ENCODE measurements at regions not wholly inside any gene's neighbourhood (a gene's known extent, or its start where the extent isn't known, plus 50 kb on each side); places are given as distances from the start of the nearest gene placed in this dataset.
"Not testable (repeated sequence)": the region's sequence is repeated elsewhere in the genome, so short reads cannot be mapped to it uniquely, and the experiment has no call there.

DNA sequence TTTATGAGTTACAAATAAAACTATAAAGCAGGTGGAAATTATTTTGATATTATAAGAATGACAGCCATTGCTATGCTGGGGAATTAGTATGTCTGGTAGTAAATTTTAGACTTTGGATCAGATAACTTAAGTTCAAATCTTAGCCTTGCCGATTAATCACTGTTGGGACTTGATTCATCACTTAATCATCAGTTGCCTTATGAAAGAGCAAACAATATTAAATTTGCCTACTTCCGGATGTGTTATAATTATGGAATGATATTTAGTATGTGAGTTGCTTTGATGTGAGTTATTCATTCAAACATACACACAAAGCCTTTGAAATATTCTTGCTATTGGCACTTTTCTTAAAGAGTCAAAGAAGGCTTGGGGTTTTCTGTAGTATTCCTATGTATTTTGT, 717.7 kb downstream of the BRINP1 start:
- no peak for DNase-seq (ENCODE audit: low read depth)

DNA sequence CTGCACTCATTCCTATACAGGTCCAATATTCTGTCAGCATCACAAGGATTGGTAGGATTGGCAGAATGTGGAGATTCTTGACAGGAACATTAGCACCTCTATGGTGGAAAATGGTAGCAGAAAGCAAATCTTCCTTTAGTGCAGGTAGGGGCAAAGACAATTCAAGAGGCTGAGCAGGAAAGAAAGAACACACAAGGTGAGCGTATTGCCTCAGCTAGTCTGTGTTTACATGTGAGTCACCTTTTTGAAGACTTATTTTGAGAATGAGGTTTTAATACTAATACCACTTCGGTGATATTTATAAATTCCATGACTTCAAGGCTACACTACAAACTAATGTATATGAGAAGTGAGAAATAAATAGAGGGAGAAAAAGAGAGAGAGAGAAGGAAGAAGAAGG, 717.0 kb downstream of the BRINP1 start:
- DNase-seq (ENCODE audit: low read depth): no peak

DNA sequence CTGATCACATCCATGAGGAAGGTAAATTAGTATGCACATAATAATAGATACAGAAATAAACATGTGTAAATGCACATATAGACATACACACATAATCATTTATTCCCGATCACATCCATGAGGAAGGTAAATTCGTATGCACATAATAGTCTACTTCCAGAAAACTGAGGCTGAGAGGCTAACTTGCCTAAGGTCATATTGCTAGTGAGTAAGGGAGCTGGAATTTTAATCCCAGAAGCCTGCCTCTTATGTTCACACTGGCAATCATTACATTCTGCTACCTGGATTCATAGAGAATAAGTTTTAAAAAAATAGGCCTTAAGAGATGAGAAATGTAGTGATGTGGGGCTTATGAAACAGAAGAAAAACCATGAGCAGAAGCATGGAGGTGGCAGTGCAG, 716.3 kb downstream of the BRINP1 start:
- no peak for DNase-seq (ENCODE audit: low read depth)

DNA sequence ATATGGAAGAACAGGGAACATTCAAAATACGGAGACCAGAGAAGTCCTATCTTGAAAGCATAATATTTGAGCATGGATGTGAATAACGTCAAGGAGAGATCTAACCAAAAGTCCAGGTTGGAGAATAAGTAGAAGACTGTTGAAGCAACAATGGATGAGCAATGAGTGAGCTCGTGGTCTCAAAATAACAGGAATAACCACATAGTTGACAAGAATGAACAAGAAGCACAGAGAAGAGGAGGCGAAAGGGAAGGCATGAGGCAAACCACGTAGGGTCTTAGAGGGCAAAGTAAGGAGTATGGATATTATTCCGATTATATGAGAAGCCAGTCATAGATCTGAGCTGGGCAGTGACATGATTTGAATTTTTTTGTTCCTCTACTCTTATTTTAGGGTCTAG, 710.2 kb downstream of the BRINP1 start:
- no peak for DNase-seq (ENCODE audit: low read depth)

DNA sequence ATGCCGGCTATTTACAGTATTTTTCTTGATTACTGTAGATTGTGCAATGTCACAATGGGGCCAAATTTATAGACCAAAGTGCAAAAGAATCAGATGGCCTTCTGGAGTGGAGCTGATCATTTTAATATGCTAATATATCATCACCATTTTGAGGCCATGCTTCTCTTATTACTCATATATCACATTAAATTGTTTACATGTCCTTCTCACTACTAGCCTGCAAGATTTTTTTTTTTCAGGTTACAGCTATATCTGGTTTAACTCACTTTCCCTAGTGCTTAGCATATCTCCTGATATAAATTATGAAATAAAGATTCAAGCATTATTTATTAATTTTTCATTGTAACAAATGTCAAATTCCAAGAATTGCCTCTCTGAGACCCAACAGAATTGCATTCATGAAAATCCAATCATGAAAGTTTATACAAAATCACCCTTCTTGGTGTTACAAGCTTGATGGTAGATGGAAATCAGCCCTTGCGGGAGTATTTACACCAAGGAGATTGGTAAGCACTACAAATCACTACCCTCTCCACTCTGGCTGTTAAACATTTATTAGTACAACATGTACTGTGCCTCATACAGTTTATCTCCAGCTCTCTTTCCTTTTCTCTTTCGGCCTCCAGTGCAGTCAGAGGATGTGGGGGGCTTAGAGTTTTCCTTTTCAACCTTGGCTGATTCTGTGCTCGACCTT, 703.9 kb downstream of the BRINP1 start:
- no peak for DNase-seq (ENCODE audit: low read depth)

DNA sequence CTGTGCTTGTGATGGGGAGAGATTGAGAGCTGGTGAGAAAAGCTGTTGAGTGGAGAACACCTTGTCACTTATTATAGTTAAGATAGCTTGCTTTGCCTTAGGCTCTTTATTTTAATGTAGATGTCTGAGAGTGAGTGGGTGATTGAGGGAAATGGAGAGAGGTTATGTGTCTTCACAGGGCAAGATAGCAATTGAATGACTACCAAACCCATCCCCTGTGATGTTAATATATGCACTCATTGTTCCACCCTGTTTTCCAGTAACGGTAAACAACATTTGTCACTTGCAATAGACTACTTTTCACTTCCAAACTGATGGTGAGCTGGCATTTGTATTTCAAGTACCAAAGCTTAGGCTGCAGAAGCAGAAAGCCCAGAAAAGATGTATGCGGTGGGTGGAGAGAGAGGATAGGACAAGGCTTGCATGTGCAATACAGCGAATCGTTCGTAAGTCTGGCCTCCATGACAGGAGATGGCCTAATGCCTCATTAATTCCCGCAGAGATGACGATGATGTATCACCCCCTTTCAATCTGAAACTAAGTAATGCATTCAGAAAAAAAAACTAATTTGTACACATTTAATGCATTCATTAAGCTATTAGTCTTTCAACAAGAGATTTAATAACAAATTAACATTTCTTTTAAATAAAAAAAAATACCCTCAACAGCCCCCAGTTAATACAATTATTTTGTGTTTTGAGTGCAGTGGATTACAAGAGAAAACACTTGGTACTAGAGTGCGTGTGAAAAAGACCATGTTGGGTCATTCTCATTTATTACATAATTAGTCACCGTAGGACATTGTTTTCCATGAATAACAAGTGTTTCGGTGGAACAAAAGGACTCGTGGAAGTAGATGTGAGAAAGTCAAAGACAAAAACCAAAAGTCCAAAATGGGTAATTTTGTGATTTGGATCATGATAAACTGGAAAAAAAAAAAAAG, 699.0 kb downstream of the BRINP1 start:
- DNase-seq (ENCODE audit: low read depth): no peak

DNA sequence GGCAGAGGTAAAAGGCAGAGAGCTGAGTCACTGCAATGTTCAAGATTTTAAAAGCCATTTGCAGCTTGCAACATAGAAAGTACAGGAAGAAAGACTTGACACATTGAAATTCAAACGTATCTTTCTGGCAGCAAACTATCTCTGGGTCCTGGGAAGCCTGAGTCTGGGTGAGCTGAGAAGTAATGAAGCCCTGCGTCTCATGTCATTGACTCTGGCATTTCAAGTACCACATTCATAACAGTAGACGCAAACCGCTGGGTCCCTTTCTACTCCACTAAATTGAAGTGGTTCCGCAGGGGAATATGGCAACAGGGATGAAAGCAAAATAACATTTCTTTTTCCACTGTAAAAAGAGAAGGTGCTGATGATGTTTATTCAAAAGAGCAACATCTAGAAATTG, 694.3 kb downstream of the BRINP1 start:
- DNase-seq (ENCODE audit: low read depth): no peak

DNA sequence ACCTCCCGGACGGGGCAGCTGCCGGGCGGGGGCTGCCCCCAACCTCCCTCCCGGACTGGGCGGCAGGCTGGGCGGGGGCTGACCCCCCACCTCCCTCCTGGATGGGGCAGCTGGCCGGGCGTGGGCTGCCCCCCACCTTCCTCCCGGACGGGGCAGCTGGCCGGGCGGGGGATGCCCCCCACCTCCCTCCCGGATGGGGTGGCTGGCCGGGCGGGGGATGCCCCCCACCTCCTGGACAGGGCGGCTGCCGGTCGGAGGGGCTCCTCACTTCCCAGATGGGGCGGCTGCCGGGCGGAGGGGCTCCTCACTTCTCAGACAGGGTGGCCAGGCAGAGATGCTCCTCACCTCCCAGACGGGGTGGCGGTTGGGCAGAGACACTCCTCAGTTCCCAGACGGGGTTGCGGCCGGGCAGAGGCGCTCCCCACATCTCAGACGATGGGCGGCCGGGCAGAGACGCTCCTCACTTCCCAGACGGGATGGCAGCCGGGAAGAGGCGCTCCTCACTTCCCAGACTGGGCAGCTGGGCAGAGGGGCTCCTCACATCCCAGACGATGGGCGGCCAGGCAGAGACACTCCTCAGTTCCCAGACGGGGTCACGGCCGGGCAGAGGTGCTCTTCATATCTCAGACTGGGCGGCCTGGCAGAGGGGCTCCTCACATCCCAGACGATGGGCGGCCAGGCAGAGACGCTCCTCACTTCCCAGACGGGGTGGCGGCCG, 691.1 kb downstream of the BRINP1 start:
- not testable (repeated sequence) for DNase-seq (ENCODE audit: low read depth)

DNA sequence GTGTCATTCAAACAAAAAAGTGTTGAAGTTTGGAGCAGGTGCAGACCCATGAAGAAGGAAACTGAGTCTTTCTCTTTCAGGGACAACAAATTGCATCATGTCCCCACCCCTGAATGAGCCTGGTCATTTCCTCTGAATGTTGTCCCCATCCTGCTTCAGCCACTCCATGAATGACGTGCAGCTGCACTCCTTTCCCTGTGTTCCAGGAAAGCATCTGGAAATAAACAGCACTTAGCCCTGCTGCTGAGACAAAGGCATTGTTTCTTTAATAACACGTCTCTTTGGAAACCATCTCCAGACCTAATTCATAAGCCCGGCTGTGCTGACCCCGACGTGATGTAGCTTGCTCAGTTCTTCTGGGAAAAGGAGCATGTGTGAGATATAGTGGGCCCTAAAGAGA, 682.3 kb downstream of the BRINP1 start:
- DNase-seq (ENCODE audit: low read depth): no peak

DNA sequence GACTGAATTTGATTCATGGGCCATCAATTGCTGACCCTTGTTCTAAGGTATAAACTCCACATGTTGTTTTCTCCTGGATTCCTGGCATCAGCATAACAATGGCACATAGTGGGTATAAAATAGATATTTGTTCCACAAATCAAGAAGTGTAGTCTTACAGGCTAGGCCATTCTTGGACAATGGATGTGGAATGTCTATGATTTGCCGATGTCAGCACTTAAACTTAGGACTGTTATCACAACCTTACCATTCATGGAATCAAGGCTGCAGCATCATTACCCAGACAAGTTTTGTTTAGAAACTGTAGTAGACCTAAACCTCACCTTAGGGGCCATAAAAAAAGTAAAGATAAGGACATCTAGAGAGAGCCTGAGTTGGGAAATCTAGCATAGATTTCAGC, 680.0 kb downstream of the BRINP1 start:
- DNase-seq (ENCODE audit: low read depth): no peak

DNA sequence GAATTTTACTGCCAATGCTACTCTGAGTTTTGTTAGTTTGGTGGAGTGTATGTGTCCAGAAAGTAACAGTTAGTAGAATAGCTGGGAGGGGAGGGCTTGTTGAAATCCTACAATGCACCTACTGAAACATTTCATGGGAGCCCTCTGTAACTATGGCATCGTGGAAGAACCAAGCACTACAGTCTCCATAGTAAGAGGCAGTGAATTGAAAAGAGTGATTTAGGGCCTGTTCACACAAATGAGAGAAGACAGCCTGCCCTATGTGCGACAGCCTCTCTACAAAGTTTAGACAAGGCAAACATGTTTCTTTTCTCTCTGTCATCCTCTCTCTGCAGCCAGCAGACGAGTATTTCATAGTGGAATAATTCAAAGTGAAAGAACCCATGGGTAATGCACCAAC, 676.6 kb downstream of the BRINP1 start:
- DNase-seq (ENCODE audit: low read depth): no peak

DNA sequence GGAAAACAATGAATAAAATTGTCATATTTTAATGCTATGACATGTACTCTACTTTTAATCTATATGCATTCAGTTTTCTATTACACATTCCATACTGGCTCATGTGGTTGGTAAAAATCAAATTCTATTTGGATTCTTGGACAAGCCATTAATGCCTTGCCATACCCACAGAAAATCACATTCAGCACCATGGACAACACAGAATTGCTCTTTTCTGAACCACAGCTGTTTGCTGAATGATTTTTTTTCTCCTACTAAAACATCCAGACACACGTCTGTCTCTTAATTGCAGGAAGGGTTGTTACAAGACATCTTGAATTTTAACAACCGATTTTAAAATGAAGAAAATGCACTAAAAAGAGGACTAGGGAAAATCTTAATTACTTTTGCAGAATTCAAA, 675.6 kb downstream of the BRINP1 start:
- no peak for DNase-seq (ENCODE audit: low read depth)

DNA sequence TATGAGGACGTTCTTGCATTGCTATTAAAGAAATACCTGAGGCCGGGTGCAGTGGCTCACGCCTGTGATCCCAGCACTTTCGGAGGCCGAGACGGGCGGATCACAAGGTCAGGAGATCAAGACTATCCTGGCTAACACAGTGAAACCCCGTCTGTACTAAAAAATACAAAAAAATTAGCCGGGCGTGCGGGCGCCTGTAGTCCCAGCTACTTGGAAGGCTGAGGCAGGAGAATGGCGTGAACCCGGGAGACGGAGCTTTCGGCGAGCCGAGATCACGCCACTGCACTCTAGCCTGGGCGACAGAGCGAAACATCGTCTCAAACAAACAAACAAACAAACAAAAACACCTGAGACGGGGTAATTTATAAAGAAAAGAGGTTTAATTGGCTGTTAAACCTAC, 674.0 kb downstream of the BRINP1 start:
- DNase-seq (ENCODE audit: low read depth): not testable (repeated sequence)

DNA sequence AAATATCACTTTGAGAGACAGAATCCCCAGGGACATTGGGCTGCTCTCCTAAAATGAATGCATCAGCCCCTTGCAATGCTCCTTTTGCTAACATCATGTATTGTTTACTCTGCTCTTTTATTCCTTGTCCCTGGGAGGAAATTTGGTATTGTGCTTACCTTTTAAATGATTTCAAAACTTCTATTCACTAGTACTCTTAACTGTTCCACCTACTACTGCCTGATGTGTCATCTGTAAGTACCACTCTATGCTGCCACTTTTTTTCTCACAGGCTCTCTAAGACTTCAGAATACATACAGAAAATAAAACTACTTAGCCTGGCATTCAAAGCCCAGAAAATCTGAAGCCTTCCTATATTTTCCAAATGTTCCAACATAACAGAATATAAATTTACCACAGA, 667.2 kb downstream of the BRINP1 start:
- no peak for DNase-seq (ENCODE audit: low read depth)

DNA sequence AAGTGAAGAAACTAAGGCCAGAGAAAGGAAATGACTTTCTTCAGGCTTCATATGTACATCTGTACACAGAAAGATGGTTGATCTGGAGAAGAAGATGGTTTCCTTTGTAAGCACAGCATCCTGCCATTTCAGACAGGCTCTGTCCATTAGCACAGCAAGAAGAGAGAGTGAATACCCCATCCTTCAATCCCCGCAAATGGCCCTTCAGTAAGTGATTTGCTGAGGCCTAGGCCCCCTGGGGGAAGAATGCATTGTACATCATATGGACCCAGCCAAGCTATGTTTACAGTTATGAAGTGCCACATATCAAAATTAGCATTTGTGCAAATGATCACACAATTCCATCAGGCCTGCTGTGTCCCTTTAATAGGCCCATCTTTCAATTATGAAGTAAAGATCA, 657.4 kb downstream of the BRINP1 start:
- no peak for DNase-seq (ENCODE audit: low read depth)

DNA sequence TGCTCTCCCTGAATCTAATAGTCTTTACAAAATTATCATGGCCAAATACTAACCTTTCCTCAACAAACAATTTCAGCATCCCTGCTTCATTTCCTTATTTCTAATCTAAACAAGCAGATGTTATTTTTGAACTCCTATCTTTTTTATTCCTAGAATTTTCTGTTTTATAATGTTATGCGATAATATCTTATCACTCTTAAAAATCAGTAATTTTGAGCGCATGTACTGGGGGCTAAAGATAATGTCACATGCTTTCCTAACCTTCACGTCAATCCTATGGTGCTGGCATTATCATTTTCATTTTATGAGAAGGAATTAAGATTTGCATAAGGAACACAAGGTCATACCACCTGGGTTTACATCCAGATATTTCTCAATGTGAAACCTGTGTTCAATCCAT, 648.0 kb downstream of the BRINP1 start:
- no peak for DNase-seq (ENCODE audit: low read depth)

DNA sequence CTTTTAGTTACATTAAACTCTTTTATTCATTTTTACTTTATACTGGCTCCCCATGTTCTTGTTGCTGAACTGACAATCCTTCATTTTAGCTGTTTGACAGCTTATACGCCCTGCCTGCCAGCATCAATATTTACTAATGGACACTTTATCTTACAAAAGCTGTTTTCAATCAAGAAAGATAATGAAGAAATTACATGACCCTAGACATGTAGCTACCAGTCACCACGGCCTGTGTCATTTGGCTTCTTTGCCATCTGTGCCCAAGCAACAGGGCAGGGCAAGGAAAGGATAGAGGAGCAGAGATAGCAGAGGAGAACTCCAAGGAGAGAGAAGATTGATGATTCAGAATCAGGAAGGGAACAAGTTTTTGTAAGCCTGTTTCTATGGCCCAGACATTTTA, 647.3 kb downstream of the BRINP1 start:
- no peak for DNase-seq (ENCODE audit: low read depth)

DNA sequence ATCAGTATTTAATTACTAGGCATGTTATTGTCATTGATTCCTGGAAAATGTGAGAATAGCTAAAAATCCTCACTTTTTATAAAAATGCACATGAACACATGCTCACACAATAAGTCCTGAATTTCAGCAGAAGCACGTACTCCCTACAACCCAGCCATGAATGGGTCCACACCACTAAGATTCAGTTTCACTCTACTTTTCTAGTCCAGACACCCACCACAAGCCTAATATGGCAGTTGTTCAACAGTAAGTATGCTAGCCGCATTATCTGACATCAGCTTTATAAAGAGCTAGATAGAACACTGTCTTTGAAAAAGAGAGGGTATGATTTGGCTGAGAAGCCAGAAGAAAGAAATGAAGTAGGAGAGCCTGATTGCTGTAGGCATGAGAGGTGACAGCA, 639.3 kb downstream of the BRINP1 start:
- no peak for DNase-seq (ENCODE audit: low read depth)

DNA sequence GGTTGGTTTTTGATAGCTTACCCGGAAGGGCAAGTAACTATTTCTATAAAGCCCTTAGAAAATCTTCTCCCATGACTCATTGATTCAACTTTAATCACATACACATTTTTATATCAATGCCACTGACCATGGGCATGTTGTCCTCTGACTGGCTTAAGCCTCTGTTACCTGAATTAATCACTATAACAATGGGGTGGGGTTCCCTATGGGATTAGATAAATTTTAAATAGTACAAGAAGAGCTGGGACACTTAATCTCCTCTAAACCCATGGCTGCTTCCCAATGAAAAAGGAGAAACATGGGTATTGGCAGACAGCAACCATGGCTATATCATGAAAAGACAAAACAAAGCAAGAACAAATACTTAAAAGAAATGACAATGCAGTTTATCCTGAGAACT, 636.2 kb downstream of the BRINP1 start:
- DNase-seq (ENCODE audit: low read depth): no peak

DNA sequence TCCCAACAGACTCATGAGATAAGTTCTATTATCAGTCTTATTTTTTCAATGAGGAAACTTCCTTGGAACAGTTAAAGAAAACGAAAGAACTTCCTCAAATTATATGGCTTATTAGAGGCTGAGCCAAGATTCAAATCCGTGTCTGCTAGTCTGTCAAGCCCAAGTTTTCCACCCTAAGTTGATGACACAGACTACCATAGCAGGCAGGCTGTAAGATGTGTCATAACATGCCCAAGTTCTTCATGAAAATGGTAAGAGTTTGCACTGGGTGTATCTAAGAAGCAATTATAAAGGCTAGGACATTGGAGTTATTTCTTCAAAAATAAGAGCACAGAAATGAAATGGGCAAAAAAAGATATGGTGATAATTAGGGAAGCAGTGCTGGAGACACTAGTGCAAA, 634.5 kb downstream of the BRINP1 start:
- no peak for DNase-seq (ENCODE audit: low read depth)

DNA sequence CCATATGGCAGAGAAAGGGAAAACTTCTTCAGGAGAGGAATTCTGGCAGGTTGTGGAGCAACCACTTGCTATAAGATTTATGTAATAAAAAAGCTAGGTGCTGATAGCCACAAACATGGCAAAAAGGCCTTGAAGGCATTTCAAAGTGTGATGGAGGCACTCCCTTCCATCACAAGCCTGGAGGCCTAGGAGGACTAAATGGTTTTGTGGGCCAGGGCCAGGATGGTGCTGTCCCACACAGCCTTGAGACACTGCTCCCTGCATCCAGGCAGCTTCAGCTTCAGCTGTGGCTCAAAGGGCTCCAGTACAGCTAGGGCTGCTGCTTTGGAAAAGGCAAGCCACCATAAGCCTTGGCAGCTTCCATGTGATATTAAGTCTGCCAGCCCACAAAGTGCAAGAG, 632.8 kb downstream of the BRINP1 start:
- DNase-seq (ENCODE audit: low read depth): no peak

DNA sequence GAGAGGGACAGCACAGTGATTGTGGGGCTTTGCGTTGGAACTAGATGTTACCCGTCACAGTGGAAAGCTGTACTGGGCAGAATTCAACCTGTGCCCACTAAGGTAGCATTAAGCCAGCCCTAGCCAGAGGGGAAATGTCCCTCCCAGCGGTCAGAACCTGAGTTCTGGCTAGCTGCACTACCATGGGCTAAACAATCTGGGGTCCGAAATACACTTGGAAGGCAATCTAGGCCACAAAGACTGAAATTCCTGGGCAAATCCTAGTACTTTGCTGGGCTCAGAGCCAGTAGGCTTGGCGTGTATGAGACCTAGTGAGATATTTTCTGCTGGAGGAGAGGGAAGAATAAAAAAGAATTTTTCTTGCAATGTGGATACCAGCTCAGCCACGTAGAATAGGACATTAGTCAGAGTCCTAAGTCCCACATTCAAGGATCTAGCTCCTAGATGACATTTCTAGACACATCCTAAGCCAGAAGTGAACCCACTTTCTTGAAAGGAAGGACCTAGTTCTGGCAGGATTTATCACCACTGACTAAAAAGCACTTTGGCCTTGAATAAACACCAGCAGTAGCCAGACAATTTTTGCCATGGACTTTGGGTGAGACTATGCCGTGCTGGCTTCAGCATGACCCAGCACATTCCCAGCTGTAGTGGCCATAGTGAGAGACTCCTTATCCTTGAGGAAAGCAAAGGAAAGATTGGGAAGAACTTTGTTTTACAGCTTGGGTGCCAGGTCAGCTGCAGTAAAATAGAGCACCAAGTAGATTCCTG, 618.0 kb downstream of the BRINP1 start:
- DNase-seq (ENCODE audit: low read depth): no peak

All from stimulated activated CD4-positive, alpha-beta T cell treated with anti-CD3 and anti-CD28 coated beads, Interleukin-2, amount 100 ng/mL, for 4 hours (primary cell).